K562 (cell line): ENCODE measurements at regions not wholly inside any gene's neighbourhood (a gene's known extent, or its start where the extent isn't known, plus 50 kb on each side); places are given as distances from the start of the nearest gene placed in this dataset.

Source experiments
- CBFA2T2 ChIP-seq: fragments of 450-650 bp; conservative IDR thresholded peaks from 2 replicates; pipeline ENCODE4 v1.6.1; 2017; ENCODE audit warnings: mild to moderate bottlenecking
- CEBPZ ChIP-seq: fragments of 150-350 bp; IDR thresholded peaks from 2 replicates; pipeline ENCODE4 v1.6.1; 2014; ENCODE audit warnings: low read depth, mild to moderate bottlenecking, low read length, borderline replicate concordance
- FOS ChIP-seq: IDR thresholded peaks from 3 replicates; pipeline ENCODE4 v1.6.1; 2011; ENCODE audit not compliant: insufficient read length; ENCODE audit errors: extremely low read depth
- HMBOX1 ChIP-seq: sonication (generic); IDR thresholded peaks from 2 replicates; pipeline ENCODE4 v1.6.1; 2016
- MAFF ChIP-seq: IDR thresholded peaks from 2 replicates; pipeline ENCODE4 v1.6.1; 2012; ENCODE audit warnings: low read length, improper control_type of control experiment
- MBD2 ChIP-seq: sonication (generic); IDR thresholded peaks from 2 replicates; pipeline ENCODE4 v1.6.1; 2016; ENCODE audit warnings: low read depth, borderline replicate concordance
- NR3C1 ChIP-seq: sonication (generic); formaldehyde crosslinking; IDR thresholded peaks from 2 replicates; pipeline ENCODE4 v1.8.1; 2022; ENCODE audit warnings: missing genetic modification reagents
- POLR2G ChIP-seq: fragments of 200-400 bp; formaldehyde crosslinking; IDR thresholded peaks from 2 replicates; pipeline ENCODE4 v1.6.1; 2017; ENCODE audit warnings: low read depth, mild to moderate bottlenecking, antibody characterized with exemption, low read length, moderate library complexity
- SUPT5H ChIP-seq: fragments of 450-650 bp; IDR thresholded peaks from 2 replicates; pipeline ENCODE4 v1.6.1; 2016
- TEAD4 ChIP-seq, 2 experiments: sonication (generic) in 1 of 2; formaldehyde crosslinking in 1 of 2; IDR thresholded peaks; 2 replicates each; pipeline versions ENCODE4 v1.6.1 to v1.8.0; 2012 to 2022; ENCODE audit warnings: borderline replicate concordance in 1 of 2, inconsistent platforms in 1 of 2, low read length in 1 of 2, mild to moderate bottlenecking in 1 of 2, missing genetic modification reagents in 1 of 2
- THRA ChIP-seq: fragments of 450-650 bp; IDR thresholded peaks from 2 replicates; pipeline ENCODE4 v1.6.1; 2017; ENCODE audit warnings: mild to moderate bottlenecking, moderate library complexity
- XRCC3 ChIP-seq: fragments of 450-650 bp; IDR thresholded peaks from 2 replicates; pipeline ENCODE4 v1.6.1; 2017; ENCODE audit warnings: mild to moderate bottlenecking, moderate library complexity
- ZBTB7A ChIP-seq: IDR thresholded peaks from 2 replicates; pipeline ENCODE4 v1.6.1; 2011; ENCODE audit warnings: low read depth, mild to moderate bottlenecking, low read length, moderate library complexity, borderline replicate concordance; ENCODE audit not compliant: control insufficient read depth
- ZFPM2 ChIP-seq: fragments of 250-450 bp; sonication (Bioruptor Pico); IDR thresholded peaks from 2 replicates; pipeline ENCODE4 v1.5.1; 2022; ENCODE audit warnings: mild to moderate bottlenecking
- ZNF280B ChIP-seq: fragments of 250-450 bp; sonication (Bioruptor Pico); IDR thresholded peaks from 2 replicates; pipeline ENCODE4 v1.5.1; 2021; ENCODE audit warnings: mild to moderate bottlenecking
- ZNF780A ChIP-seq: fragments of 250-450 bp; sonication (Bioruptor Pico); IDR thresholded peaks from 2 replicates; pipeline ENCODE4 v1.5.0; 2021; ENCODE audit warnings: mild to moderate bottlenecking
- TF ChIP-seq, protein P1 (sequence below): fragments of 450-650 bp; formaldehyde crosslinking; IDR thresholded peaks from 2 replicates; pipeline ENCODE4 v1.4.0; 2022; ENCODE audit warnings: mild to moderate bottlenecking, moderate library complexity
- TF ChIP-seq, protein P2 (sequence below): fragments of 450-650 bp; IDR thresholded peaks from 2 replicates; pipeline ENCODE4 v1.6.1; 2016; ENCODE audit warnings: mild to moderate bottlenecking

GRCh38 chr14:32259368-32260013, 56.4 kb upstream of the RNU6-8 start (continued):
- peak; percentile 65 for TF ChIP-seq TEAD4 (IDR thresholded peaks at IDR 0.05; ENCODE audit: low read length)
- no peak for TF ChIP-seq TEAD4 (CRISPR knock-in tag; IDR thresholded peaks at IDR 0.05; ENCODE audit: borderline replicate concordance)
- TF ChIP-seq, protein P1, sequence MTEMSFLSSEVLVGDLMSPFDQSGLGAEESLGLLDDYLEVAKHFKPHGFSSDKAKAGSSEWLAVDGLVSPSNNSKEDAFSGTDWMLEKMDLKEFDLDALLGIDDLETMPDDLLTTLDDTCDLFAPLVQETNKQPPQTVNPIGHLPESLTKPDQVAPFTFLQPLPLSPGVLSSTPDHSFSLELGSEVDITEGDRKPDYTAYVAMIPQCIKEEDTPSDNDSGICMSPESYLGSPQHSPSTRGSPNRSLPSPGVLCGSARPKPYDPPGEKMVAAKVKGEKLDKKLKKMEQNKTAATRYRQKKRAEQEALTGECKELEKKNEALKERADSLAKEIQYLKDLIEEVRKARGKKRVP (CRISPR knock-in tag) = no peak
- no peak for TF ChIP-seq CEBPZ
- no peak for TF ChIP-seq ZNF780A (CRISPR knock-in tag)
- TF ChIP-seq, protein P2, sequence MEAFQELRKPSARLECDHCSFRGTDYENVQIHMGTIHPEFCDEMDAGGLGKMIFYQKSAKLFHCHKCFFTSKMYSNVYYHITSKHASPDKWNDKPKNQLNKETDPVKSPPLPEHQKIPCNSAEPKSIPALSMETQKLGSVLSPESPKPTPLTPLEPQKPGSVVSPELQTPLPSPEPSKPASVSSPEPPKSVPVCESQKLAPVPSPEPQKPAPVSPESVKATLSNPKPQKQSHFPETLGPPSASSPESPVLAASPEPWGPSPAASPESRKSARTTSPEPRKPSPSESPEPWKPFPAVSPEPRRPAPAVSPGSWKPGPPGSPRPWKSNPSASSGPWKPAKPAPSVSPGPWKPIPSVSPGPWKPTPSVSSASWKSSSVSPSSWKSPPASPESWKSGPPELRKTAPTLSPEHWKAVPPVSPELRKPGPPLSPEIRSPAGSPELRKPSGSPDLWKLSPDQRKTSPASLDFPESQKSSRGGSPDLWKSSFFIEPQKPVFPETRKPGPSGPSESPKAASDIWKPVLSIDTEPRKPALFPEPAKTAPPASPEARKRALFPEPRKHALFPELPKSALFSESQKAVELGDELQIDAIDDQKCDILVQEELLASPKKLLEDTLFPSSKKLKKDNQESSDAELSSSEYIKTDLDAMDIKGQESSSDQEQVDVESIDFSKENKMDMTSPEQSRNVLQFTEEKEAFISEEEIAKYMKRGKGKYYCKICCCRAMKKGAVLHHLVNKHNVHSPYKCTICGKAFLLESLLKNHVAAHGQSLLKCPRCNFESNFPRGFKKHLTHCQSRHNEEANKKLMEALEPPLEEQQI = peak; percentile 70; the same call in 1 of the 2 replicates
- no peak for TF ChIP-seq NR3C1
- peak; percentile 30 for TF ChIP-seq FOS
- peak; percentile 89 for TF ChIP-seq HMBOX1
- no peak for TF ChIP-seq SUPT5H
- no peak for TF ChIP-seq ZFPM2 (CRISPR knock-in tag)
- TF ChIP-seq ZBTB7A = no peak
- TF ChIP-seq XRCC3 = no peak
- no peak for TF ChIP-seq MBD2
- 0 out of 2 replicates have a peak, but pooled peaks have one; percentile 16 for TF ChIP-seq MAFF
- TF ChIP-seq THRA = no peak
- no peak for TF ChIP-seq POLR2G
- peak; percentile 77 for TF ChIP-seq CBFA2T2
- TF ChIP-seq ZNF280B = no peak
